ENCODE measurements at regions not wholly inside any gene's neighbourhood (a gene's known extent, or its start where the extent isn't known, plus 50 kb on each side); places are given as distances from the start of the nearest gene placed in this dataset.

- TF ChIP-seq CTCF (IDR thresholded peaks at IDR 0.05; ENCODE audit: poor library complexity, severe bottlenecking), result no peak
- TF ChIP-seq EZH2 (IDR thresholded peaks at IDR 0.05; ENCODE audit: borderline replicate concordance, insufficient read depth, low read length, poor library complexity, severe bottlenecking), result no peak
- no peak for TF ChIP-seq POLR2AphosphoS5 (IDR thresholded peaks at IDR 0.05)
- no peak for TF ChIP-seq MXI1 (conservative IDR thresholded peaks at IDR 0.05; ENCODE audit: poor library complexity, severe bottlenecking)
These were observed 675.3 kb upstream of the USP15 start for GRCh38 chr12:61584943-61585342.

All from neural cell (in vitro differentiated cells).